C4-2B (cell line): ENCODE measurements at regions not wholly inside any gene's neighbourhood (a gene's known extent, or its start where the extent isn't known, plus 50 kb on each side); places are given as distances from the start of the nearest gene placed in this dataset.

Experiments
- ZFX ChIP-seq: fragments of 450-650 bp; IDR thresholded peaks from 2 replicates; pipeline ENCODE4 v1.6.1; 2017
- TF ChIP-seq, protein P1 (sequence below): fragments of 450-650 bp; conservative IDR thresholded peaks from 2 replicates; pipeline ENCODE4 v1.5.1; 2017; ENCODE audit warnings: mild to moderate bottlenecking

DNA sequence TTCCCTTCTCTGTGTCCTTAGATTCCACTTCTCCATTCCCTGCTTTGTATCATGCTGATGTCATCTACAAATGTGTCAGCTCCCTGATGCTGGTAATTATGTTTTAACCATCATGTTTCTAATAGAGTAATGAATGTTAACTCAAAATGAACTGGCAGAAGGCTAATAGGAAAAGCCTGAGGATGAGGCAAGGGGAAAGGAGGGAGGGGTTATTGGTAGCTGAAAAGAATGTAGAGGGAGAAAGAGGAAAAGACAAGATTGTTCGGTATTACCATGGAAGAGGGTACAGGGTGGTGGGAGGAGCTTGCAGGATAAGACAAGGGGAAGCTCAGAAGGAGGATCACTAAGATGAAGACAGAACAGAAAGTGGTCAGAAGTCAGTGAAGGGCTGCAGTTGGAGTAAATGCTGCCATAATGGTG is 150.9 kb downstream of the ZC3H11B start:
- TF ChIP-seq, protein P1, sequence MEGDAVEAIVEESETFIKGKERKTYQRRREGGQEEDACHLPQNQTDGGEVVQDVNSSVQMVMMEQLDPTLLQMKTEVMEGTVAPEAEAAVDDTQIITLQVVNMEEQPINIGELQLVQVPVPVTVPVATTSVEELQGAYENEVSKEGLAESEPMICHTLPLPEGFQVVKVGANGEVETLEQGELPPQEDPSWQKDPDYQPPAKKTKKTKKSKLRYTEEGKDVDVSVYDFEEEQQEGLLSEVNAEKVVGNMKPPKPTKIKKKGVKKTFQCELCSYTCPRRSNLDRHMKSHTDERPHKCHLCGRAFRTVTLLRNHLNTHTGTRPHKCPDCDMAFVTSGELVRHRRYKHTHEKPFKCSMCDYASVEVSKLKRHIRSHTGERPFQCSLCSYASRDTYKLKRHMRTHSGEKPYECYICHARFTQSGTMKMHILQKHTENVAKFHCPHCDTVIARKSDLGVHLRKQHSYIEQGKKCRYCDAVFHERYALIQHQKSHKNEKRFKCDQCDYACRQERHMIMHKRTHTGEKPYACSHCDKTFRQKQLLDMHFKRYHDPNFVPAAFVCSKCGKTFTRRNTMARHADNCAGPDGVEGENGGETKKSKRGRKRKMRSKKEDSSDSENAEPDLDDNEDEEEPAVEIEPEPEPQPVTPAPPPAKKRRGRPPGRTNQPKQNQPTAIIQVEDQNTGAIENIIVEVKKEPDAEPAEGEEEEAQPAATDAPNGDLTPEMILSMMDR = no peak
- TF ChIP-seq ZFX = no peak
